Endothelial cell of umbilical vein (primary cell): ENCODE measurements at regions not wholly inside any gene's neighbourhood (a gene's known extent, or its start where the extent isn't known, plus 50 kb on each side); places are given as distances from the start of the nearest gene placed in this dataset.

Experiments
- BruUV-seq: library from RNA; stranded (reverse); fragments of 400-500 nt; replicated peaks from 2 replicates; lab custom pipeline; 2021; lab: Mats Ljungman, UMichigan
- CTCF ChIA-PET: fragments of 300-600, 350-600 bp; sonication (Branson Sonifier 250); formaldehyde crosslinking; loops from one replicate; lab custom pipeline; 2021; ENCODE audit warnings: antibody characterized with exemption, inconsistent platforms; lab: Charles Lee
- POLR2A ChIA-PET: fragments of 300-600, 350-600 bp; sonication (Branson Sonifier 250); formaldehyde crosslinking; loops from one replicate; lab custom pipeline; 2021; ENCODE audit warnings: antibody characterized with exemption, inconsistent platforms; lab: Charles Lee
- DNase-seq: peaks from one replicate; pipeline ENCODE4 v3.0.0-alpha.2; 2011; ENCODE audit warnings: low read depth, low spot score
- FAIRE-seq: peaks from 2 replicates; lab custom pipeline; 2011; peaks lifted over from hg19 to GRCh38; lab: Jason Lieb, UNC
- H2AFZ ChIP-seq: 2 replicates; pipeline ENCODE4 v1.6.0; 2012; ENCODE audit warnings: low read depth, low read length, control low read depth, inconsistent platforms
- H3K27ac ChIP-seq: 2 replicates; pipeline ENCODE4 v1.5.1; 2011; ENCODE audit warnings: low read depth, mild to moderate bottlenecking, control low read depth, low read length, moderate library complexity; ENCODE audit not compliant: insufficient read depth
- H3K27me3 ChIP-seq, 2 experiments: 2 replicates each; pipeline versions ENCODE4 v1.6.0 to v1.6.1; 2011; ENCODE audit warnings: low read length in 2 of 2, mixed read lengths in 1 of 2; ENCODE audit not compliant: control insufficient read depth in 2 of 2, insufficient read depth in 2 of 2
- H3K36me3 ChIP-seq, 2 experiments: 2 replicates in 1 of 2; 3 replicates in 1 of 2; pipeline ENCODE4 v1.5.1; 2011; ENCODE audit warnings: low read length in 2 of 2, mild to moderate bottlenecking in 1 of 2, moderate library complexity in 1 of 2; ENCODE audit not compliant: control insufficient read depth in 2 of 2, insufficient read depth in 2 of 2; ENCODE audit errors: extremely low read depth in 1 of 2
- H3K4me1 ChIP-seq: 3 replicates; pipeline ENCODE4 v1.5.1; 2011; ENCODE audit warnings: mild to moderate bottlenecking, low read length; ENCODE audit not compliant: control insufficient read depth, insufficient read depth; ENCODE audit errors: extremely low read depth
- H3K4me2 ChIP-seq: 2 replicates; pipeline ENCODE4 v1.6.1; 2011; ENCODE audit warnings: low read length, control low read depth, mixed read lengths; ENCODE audit not compliant: insufficient read depth
- H3K4me3 ChIP-seq, 3 experiments: fragments of 200-600 bp in 1 of 3; sonication (generic), shearing (Covaris generic) in 1 of 3; replicated peaks in 1 of 3; 2 replicates each; pipeline ENCODE4 v1.5.1; 2011 to 2016; ENCODE audit warnings: control low read depth in 3 of 3, low read length in 3 of 3, mild to moderate bottlenecking in 2 of 3, inconsistent platforms in 1 of 3, low read depth in 1 of 3, moderate library complexity in 1 of 3; ENCODE audit not compliant: insufficient read depth in 1 of 3
- H3K79me2 ChIP-seq: 2 replicates; pipeline ENCODE4 v1.6.0; 2012; ENCODE audit warnings: low read length, inconsistent platforms; ENCODE audit not compliant: control insufficient read depth, insufficient read depth
- H3K9ac ChIP-seq: replicated peaks from 2 replicates; pipeline ENCODE3; 2011; ENCODE audit warnings: low read length, control low read depth; ENCODE audit not compliant: insufficient read depth; ENCODE audit errors: extremely low read depth
- H3K9me1 ChIP-seq: replicated peaks from 3 replicates; pipeline ENCODE4 v1.6.0; 2011; ENCODE audit warnings: mild to moderate bottlenecking, low read length; ENCODE audit not compliant: control insufficient read depth, insufficient read depth; ENCODE audit errors: extremely low read depth
- H3K9me3 ChIP-seq: replicated peaks from 2 replicates; pipeline ENCODE4 v1.5.1; 2012; ENCODE audit warnings: low read length, inconsistent platforms; ENCODE audit not compliant: control insufficient read depth, insufficient read depth
- H4K20me1 ChIP-seq: replicated peaks from 2 replicates; pipeline ENCODE3; 2011; ENCODE audit warnings: mild to moderate bottlenecking, low read length; ENCODE audit not compliant: control insufficient read depth, insufficient read depth; ENCODE audit errors: extremely low read depth
- FOS ChIP-seq: IDR thresholded peaks from 2 replicates; pipeline ENCODE4 v1.6.1; 2011; ENCODE audit warnings: mild to moderate bottlenecking, low read length, moderate library complexity, borderline replicate concordance; ENCODE audit not compliant: insufficient read depth
- GATA2 ChIP-seq: IDR thresholded peaks from 2 replicates; pipeline ENCODE4 v1.7.0; 2011; ENCODE audit warnings: low read depth, mild to moderate bottlenecking, moderate library complexity, mixed read lengths, low read length; ENCODE audit not compliant: insufficient read length, insufficient read depth
- JUN ChIP-seq: IDR thresholded peaks from 2 replicates; pipeline ENCODE4 v1.6.1; 2011; ENCODE audit warnings: borderline replicate concordance, low read depth; ENCODE audit not compliant: insufficient read length, insufficient read depth
- MAX ChIP-seq: IDR thresholded peaks from 2 replicates; pipeline ENCODE4 v1.6.1; 2011; ENCODE audit not compliant: insufficient read depth, insufficient read length
- MYC ChIP-seq: IDR thresholded peaks from one replicate; pipeline ENCODE4 v1.6.1; 2011; ENCODE audit warnings: mild to moderate bottlenecking, low read depth, low read length
- POLR2A ChIP-seq: IDR thresholded peaks from 2 replicates; pipeline ENCODE4 v1.6.1; 2012; ENCODE audit warnings: low read depth, mild to moderate bottlenecking, control low read depth, low read length
- POLR2AphosphoS5 ChIP-seq: IDR thresholded peaks from 2 replicates; pipeline ENCODE4 v1.6.1; 2012; ENCODE audit warnings: low read depth, mild to moderate bottlenecking, control low read depth, low read length, moderate library complexity; ENCODE audit not compliant: insufficient read depth
- dilution Hi-C: fragments of 300-500 bp; cut with MboI; formaldehyde crosslinking; loops from one replicate; pipeline ENCODE4 v1.15.0; 2019; ENCODE audit warnings: low sequenced_read_pairs; ENCODE audit not compliant: extremely low pct_ligation_motif_present
- intact Hi-C: fragments of 100-400 bp; cut with micrococcal nuclease; formaldehyde crosslinking; loops from one replicate; pipeline ENCODE4 v1.10.0; 2022
- TF ChIP-seq, protein P1 (sequence below), 2 donors: IDR thresholded peaks; 1 replicate in 1 of 2; 2 replicates in 1 of 2; pipeline ENCODE4 v1.5.1; 2011; ENCODE audit warnings: low read length in 2 of 2, mild to moderate bottlenecking in 2 of 2, moderate library complexity in 2 of 2, control low read depth in 1 of 2, inconsistent platforms in 1 of 2, low read depth in 1 of 2; ENCODE audit not compliant: insufficient read depth in 1 of 2; ENCODE audit errors: extremely low read depth in 1 of 2

- Histone ChIP-seq H3K27ac (no peak overlapping the region), H3K27me3 (no peaks in the 10 kb centered on the region), H3K9me3 (no peaks in the 10 kb centered on the region), H3K79me2 (no peaks in the 10 kb centered on the region), H4K20me1 (no peaks in the 10 kb centered on the region), H3K9ac (no peak overlapping the region), H3K4me2 (no peak overlapping the region), H3K9me1 (no peaks in the 10 kb centered on the region), H2AFZ (no peak overlapping the region), H3K36me3 (no peaks in the 10 kb centered on the region), H3K4me3 (no peak overlapping the region), H3K4me1 (peaks cover 5% of the 10 kb centered on the region)
- no peak for FAIRE-seq
- TF ChIP-seq FOS: no peak
- TF ChIP-seq POLR2A: no peak
- TF ChIP-seq GATA2: no peak
- TF ChIP-seq, protein P1, sequence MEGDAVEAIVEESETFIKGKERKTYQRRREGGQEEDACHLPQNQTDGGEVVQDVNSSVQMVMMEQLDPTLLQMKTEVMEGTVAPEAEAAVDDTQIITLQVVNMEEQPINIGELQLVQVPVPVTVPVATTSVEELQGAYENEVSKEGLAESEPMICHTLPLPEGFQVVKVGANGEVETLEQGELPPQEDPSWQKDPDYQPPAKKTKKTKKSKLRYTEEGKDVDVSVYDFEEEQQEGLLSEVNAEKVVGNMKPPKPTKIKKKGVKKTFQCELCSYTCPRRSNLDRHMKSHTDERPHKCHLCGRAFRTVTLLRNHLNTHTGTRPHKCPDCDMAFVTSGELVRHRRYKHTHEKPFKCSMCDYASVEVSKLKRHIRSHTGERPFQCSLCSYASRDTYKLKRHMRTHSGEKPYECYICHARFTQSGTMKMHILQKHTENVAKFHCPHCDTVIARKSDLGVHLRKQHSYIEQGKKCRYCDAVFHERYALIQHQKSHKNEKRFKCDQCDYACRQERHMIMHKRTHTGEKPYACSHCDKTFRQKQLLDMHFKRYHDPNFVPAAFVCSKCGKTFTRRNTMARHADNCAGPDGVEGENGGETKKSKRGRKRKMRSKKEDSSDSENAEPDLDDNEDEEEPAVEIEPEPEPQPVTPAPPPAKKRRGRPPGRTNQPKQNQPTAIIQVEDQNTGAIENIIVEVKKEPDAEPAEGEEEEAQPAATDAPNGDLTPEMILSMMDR (IDR thresholded peaks at IDR 0.05; ENCODE audit: extremely low read depth in 1 of 2, insufficient read depth in 1 of 2, low read depth in 1 of 2, low read length in 2 of 2): no peak
- TF ChIP-seq POLR2AphosphoS5: no peak
- TF ChIP-seq MYC: no peak
- no peak for TF ChIP-seq JUN
- no peak for TF ChIP-seq MAX
- CTCF ChIA-PET: interaction anchor here (1.0 to 1.4 kb wide), 3 partner anchors 9 to 151 kb away, joined by 3 to 6 read pairs (median 4); no protein-coding TSS in a partner anchor
- no TSS peak for BruUV-seq
- POLR2A ChIA-PET: no interaction called here
- DNase-seq: no peak
- dilution Hi-C loops: no loop called here
- intact Hi-C loops: no loop called here
These were observed 64.8 kb upstream of the CLINT1 start for GRCh38 chr5:157923765-157924164.
